ENCODE measurements at regions not wholly inside any gene's neighbourhood (a gene's known extent, or its start where the extent isn't known, plus 50 kb on each side); places are given as distances from the start of the nearest gene placed in this dataset.
"Not testable (repeated sequence)": the region's sequence is repeated elsewhere in the genome, so short reads cannot be mapped to it uniquely, and the experiment has no call there.

- TF ChIP-seq CTCF (IDR thresholded peaks at IDR 0.05; ENCODE audit: low read depth, low read length); POLR2A (IDR thresholded peaks at IDR 0.05; ENCODE audit: extremely low read depth, insufficient read length): not testable (repeated sequence)
These were observed 639.5 kb upstream of the SEMA6D start for GRCh38 chr15:47077846-47078245.
